H1 (cell line): ENCODE measurements at regions not wholly inside any gene's neighbourhood (a gene's known extent, or its start where the extent isn't known, plus 50 kb on each side); places are given as distances from the start of the nearest gene placed in this dataset.

Source experiments
- BACH1 ChIP-seq: IDR thresholded peaks from 2 replicates; pipeline ENCODE4 v1.6.1; 2012; ENCODE audit warnings: low read length, improper control_type of control experiment
- CEBPB ChIP-seq: IDR thresholded peaks from 2 replicates; pipeline ENCODE4 v1.6.1; 2012; ENCODE audit warnings: low read depth, low read length
- CHD2 ChIP-seq: IDR thresholded peaks from 2 replicates; pipeline ENCODE4 v1.6.1; 2012; ENCODE audit warnings: low read length, improper control_type of control experiment
- CTCF ChIP-seq, 3 experiments: IDR thresholded peaks; 1 replicate in 2 of 3; 2 replicates in 1 of 3; pipeline versions ENCODE4 v1.5.1 to v1.6.1; 2011; ENCODE audit warnings: low read length in 3 of 3, mild to moderate bottlenecking in 3 of 3, inconsistent platforms in 2 of 3, low read depth in 1 of 3, moderate library complexity in 1 of 3; ENCODE audit not compliant: insufficient read depth in 1 of 3; ENCODE audit errors: control extremely low read depth in 1 of 3
- HDAC2 ChIP-seq, 2 experiments: fragments of 300-600 bp in 1 of 2; sonication (generic) in 1 of 2; IDR thresholded peaks; 2 replicates each; pipeline ENCODE4 v1.6.1; 2011 to 2012; ENCODE audit warnings: low read depth in 2 of 2, low read length in 2 of 2, mild to moderate bottlenecking in 2 of 2, moderate library complexity in 2 of 2, borderline replicate concordance in 1 of 2, inconsistent platforms in 1 of 2
- RFX5 ChIP-seq: IDR thresholded peaks from 2 replicates; pipeline ENCODE4 v1.6.1; 2011; ENCODE audit warnings: low read depth, low read length, improper control_type of control experiment, borderline replicate concordance
- USF2 ChIP-seq: IDR thresholded peaks from 2 replicates; pipeline ENCODE4 v1.6.1; 2011; ENCODE audit warnings: low read length, improper control_type of control experiment

- TF ChIP-seq CHD2, result no peak
- TF ChIP-seq HDAC2 (IDR thresholded peaks at IDR 0.05; ENCODE audit: borderline replicate concordance in 1 of 2, low read depth in 2 of 2, low read length in 2 of 2), result no peak
- TF ChIP-seq CTCF (IDR thresholded peaks at IDR 0.05; ENCODE audit: control extremely low read depth in 1 of 3, insufficient read depth in 1 of 3, low read depth in 1 of 3, low read length in 3 of 3), result no peak
- no peak for TF ChIP-seq BACH1
- TF ChIP-seq CEBPB, result no peak
- TF ChIP-seq RFX5, result no peak
- no peak for TF ChIP-seq USF2
These were observed 292.7 kb downstream of the TFAP2A start for GRCh38 chr6:10122164-10122563.
